HG02610 (cell line): ENCODE measurements at regions not wholly inside any gene's neighbourhood (a gene's known extent, or its start where the extent isn't known, plus 50 kb on each side); places are given as distances from the start of the nearest gene placed in this dataset.
A peak's percentile ranks its signal among the peaks of the same experiment; 100 is the strongest.

Experiments used
- ATAC-seq: cut with Tn5 transposase; IDR thresholded peaks from one replicate; pipeline ENCODE4 v1.9.1; 2021; ENCODE audit warnings: mild to moderate bottlenecking, moderate library complexity; ENCODE audit not compliant: unreplicated experiment

DNA sequence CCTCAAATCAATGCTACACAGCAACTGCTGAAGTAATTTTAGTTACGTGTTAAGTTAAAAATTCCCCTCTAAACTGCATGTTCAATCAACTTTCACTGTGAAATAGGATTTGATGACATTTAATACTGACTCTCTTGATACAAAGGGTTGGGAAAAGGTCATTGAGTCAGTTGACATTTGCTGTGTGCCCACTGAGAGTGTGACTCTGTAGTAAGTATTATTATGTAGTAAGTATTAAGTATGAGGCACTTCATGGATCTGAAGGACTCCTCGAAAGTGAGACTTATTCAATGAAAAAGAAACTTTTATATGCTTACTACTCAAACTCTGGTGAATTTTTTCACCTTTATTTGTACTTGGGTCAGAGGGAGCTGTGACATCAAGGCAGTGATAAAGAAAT, 83.1 kb upstream of the S1PR1 start:
- ATAC-seq: no peak

DNA sequence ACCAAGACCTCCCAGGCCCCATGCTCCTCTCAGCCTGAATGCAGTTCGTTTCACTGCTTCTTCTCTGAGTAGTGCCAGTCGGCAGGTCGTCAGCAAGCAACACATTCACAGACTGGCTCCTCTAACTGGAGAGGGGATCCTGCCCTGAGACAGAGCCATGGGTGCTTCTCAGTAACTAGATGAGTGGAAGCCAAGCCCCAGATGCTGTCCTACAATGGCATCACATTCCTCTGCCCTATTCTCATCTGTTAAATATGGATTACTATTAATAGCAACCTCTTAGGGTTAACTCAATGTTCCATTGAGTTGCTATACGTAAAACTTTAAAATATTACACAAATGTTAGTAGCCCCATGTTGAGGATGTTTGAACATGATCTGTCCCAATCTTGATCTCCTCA, 84.2 kb upstream of the S1PR1 start:
- ATAC-seq: no peak

DNA sequence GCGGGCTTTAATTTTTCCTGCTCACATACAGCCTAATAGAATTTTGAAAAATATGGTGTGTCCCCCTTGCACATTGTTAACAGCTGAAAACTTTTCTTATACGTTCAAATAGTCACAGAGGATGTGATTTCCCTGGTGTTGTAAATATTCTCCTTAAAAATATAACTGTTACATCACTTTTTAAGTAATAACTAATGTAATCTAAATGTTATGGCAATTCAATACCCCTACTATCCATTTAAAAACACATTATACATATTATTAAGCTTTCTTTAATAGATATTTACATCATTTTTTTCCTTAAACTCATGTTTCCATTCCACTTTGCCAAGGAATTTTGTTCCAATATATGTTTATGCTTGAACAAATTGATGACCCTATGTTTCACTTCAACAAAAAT, 85.5 kb upstream of the S1PR1 start:
- ATAC-seq: no peak

DNA sequence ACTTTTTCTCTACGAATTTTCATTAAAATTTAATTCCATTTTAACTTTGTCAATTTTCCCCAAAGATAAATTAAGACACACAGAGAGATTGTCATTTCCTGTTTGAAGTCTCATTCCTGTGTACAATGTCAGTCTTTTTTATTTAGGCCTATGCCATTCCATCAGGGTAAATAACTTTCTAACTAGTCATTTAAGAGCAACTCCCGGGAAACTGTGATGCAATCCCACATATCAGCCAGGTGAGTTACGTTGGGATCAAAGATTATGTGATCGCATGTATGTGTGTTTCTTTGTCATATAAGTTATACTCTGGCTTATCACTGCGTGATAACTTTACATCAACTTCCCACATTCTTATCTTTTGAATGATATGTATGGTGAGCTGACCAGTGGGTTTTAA, 86.1 kb upstream of the S1PR1 start:
- ATAC-seq: no peak

DNA sequence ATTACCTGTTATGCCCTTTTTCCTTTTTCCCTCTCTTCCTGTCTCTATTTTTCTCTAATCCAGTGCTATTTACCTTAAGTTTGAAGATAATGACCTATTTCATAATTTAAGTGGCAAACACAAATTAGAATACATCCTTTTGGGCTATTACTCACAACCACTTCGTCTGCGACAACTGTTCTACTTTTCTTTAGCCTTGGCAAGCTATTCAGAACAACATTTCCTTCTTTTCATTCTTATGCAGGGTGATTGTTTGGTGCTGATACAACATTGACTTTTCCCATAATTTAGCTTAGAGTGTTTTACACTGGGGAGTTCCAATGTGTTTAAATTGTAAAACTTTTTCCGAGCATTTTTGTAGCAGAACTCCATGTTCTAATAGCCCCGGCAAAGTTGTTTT, 86.6 kb upstream of the S1PR1 start:
- ATAC-seq: no peak

DNA sequence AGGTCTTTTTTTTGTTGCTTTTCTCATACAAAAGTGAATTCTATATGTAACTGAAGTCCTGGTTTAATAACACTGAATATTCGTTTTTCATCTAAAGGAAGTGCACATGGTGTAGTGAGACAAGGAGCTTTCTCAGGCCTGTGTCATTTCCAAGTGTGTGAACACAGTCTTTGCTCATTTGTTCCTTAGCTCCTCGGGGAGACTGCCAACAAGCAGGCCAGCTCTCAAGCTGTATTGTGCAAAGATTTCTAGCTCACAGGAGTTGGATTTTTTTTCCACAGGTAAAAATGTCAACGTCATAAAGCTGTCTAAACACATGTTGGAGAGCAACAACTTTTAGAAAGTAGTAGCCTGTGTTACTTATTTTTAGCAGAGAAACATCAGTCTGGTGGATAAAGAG, 87.8 kb upstream of the S1PR1 start:
- no peak for ATAC-seq

DNA sequence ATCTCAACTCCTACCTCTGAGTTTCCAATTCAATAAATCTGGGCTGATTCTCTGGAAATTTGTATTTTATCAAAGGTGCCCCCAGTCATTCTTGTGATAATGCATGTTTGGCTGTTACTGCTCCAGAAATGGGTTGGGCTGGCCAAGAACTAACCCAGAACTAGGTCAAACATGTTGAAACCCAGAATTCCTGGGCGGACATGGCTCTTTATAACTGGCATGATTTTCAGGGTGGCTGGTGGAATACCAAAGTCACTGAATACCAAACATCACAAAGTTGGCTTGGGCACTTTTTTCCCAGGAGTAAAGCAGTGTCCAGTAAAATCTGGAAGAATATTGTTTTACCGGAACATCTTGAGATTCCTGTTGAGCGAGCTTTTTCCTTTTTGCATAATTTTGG, 89.4 kb upstream of the S1PR1 start:
- ATAC-seq: no peak

DNA sequence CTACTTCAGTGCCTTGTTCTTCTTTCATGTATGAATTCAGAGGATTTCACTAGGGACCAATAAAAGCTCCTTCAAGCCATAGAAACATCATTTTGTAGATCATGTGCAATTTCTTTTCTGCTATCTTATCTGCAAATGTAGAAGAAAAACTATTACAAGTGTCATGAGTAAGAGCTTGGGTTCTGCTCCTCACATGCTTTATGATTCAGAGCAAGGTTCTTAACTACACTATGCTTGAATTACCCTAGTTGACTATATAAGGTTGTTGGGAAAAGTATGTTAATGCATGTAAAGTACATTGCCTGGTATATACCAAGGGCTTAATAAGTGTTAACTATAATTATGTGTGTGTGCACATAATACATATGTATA, 91.4 kb upstream of the S1PR1 start:
- peak; percentile 23 for ATAC-seq

DNA sequence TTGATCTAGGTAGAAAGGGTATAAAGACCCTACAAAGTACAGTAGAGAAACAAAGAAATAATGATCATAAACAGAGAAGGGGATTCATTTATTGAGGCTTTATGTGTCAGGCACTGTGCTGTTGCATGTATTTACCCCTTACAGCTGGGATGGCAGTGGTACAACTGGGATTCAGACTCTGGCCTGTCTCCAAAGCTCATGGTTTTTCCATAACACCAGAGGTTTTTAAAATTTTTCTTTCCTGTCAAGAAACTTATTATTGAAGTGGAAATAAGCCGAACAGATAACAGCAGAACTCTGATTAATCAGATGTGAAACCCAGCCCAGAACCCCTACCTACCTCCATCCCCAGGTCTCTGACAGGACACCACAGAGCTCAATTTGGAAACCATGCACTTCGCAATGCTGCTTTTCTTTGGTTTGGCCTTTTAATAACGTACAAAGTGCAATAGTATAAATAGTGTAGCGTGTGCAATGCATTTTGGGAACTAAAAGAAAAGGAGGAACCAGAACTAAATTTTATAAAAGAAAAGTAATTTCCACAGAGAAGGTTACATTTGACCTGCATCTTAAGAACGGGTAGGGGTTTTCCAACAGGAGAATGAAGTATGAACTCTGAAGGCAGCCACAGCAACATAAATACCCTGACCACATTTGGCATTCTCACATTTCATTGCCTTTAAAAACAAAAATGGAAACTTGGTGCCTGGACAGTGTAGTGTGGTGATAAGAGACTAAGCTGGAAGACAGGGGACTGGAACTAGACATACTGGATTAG, 92.0 kb upstream of the S1PR1 start:
- ATAC-seq: peak; percentile 69

DNA sequence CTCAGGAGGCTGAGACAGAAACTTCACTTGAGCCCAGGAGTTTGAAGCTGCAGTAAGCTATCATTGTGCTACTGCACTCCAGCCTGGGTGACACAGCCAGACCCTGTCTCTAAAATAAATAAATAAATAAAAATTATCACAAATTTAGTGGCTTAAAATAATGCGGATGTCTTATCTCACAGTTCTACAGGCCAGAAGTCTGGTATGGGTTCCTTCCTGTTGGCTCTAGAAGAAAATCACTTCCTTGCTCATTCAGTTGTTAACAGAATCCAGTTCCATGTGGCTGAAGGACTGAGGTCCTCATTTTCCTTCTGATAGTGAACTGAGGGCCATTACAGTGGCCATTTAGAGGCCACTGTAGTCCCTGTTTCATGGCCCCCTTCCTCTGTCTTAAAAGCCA, 94.6 kb upstream of the S1PR1 start:
- no peak for ATAC-seq

DNA sequence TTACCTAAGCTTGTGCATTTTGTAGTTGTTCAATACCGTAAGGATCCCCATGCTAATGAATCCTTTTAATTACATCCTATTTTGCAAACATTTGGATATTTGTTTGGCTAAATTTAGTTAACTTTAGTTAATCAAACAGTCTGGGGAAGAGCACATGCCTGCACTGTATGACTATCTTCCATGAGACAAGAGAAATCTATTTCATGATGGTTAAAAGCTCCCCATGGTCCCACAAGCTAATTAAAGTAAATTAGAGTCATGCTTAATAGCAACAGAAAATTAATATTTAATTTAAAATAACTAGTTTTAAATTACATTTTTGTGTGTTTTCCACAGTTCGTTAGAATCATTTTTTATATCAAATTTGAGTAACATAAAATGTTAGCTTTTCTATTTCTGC, 95.4 kb upstream of the S1PR1 start:
- ATAC-seq: no peak

DNA sequence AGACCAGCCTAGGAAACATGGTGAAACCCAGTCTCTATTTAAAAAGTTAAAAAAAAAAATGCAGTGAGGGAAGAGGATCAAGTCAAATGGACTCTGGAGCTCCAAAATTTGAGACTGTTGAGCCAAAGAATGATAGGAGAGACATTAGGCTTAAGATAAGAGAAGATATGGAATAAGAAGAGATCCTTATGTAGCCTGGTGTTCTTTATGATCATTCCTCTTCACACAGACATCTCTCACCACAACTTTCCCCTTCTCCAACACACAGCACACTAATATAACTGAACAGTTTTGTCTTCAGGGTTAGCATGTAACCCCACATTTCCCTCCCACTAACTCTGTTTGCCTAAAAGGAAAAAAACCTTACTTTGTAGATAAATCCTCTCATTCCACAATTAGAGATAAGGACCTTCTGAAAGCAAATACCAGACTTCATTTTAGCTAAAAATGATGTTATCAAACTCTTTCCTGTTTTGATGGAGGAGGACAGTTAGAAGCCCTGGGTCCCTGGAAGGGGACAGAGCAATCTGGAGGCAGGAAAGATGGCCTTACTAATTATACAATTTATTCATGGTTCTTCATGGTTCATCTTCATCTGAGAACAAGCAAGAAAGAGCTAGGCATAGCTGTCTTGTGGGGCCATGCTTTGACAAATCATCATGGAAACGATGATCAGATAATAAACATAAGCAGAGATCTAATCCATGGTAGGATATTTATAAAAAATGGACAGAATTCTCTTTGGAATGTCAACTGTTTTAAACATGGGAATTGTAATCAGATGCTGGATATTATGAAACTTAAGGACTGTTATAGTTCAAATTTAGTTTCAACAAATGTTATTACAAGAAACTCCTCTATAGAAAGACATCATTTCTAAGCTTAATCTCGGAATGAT, 96.7 kb upstream of the S1PR1 start:
- ATAC-seq: no peak

DNA sequence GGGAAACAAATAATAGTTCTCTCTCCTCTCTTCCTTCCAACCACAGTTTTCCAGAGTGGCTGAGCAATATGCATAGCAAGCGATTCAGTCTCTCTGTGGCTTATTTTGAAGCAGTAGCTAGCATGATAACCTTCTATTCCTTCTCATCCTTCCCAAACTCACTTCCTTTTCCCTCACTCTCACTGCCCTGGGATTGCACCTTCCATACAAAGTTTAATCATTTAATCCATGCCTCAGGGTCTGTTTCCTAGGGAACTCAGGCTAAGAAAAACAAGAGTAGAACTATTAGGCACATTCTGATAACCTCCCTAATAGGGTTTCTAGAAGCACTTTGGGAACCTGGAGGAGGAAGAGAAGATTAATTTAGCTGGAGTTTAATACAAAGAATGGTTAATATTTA, 97.7 kb upstream of the S1PR1 start:
- no peak for ATAC-seq

DNA sequence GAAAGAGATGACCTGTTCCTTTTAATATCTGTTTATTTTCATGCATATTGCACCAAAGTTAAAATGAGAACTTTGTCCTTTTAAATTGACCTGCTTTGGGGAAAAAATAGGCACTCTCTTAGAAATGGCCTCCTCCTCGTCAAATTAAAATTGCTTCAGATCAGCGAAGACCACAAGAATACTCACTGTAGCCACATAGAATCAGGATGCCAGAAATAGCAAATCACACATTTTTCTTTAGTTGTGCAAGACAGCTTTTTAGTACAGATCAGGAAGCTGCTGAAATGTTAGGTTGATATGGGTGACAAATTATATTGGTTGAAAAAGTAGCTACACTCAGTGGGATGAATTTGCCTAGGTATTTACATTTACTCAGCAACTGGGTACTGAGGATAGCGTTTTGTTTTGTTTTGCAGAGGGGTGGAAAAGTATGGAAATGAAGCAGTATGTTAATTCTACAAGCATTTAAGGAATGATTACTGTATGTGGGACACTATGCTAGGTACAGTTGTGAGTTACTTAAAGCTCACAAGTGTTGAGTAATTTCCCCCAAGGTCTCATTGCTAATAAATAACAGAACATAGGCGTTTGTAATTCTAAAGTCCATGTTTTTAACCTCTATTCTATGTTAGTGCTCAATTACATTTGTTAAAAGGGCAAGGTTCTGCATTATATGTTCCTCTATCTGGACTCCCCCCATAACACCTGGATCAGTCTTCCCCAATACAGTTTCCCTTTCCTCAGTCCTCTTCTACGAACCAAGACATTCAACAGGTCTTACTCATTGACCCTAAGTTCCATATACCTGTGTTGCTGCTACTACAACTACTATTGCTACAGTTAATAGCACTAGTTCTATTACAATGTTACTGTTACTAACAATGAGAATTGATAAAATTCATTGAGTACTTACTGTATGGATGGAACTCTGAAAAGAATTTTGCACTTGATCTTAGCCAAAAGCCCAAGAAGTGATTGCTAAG, 99.4 kb upstream of the S1PR1 start:
- peak; percentile 32 for ATAC-seq

DNA sequence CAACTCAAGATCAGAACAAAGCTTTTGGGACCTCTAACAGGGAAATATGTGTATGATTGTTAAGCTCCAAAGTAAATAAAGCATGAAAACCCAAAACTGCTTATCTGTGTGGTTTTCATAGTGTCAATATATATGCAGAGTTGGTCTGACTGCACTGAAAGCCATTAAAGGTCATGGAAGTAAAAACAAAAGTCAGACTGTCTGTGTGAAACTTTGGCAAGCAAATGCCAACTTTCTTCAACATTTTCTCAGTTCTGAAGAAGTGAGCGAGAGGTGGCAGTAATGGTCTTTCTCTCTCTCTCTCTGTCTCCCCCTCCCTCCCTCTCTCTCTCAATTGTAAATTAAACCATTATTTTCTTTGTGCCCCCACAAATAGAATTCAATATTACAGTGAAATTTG, 100.1 kb upstream of the S1PR1 start:
- ATAC-seq: peak; percentile 74

DNA sequence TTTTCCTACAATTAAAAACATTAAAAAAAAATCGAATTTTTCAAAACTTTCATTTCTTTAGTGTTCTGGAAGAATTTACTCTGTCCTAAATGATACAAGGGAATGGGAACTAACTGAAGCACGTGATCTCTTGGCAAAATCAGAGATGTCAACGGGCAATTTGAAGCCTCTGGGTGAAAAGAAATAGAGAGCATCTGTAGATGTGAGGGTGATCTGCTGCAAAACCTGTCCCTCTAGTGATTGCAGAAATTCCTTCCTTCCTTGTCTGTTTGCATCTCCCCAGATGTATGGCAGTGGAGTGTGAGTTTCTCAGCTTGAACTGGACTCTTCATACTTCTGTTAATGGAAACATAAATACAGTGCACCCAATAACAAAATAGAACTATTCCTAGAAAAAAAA, 100.5 kb upstream of the S1PR1 start:
- ATAC-seq: peak; percentile 13

DNA sequence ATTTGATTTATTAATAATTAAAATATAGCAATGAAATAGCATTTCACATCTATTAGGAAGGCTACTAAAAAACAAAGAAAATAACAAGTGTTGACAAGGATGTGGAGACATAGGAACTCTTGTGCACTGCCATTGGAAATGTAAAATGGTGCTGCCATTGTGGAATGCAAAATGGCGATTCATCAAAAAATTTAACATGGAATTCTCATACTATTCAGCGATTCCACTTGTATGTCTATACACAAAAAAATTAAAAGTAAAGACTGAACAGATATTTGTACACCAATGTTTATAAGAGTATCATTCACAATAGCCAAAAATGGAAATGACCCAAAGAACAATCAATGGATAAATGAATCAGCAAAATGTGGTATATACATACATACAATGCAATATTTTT, 101.3 kb upstream of the S1PR1 start:
- ATAC-seq: no peak

DNA sequence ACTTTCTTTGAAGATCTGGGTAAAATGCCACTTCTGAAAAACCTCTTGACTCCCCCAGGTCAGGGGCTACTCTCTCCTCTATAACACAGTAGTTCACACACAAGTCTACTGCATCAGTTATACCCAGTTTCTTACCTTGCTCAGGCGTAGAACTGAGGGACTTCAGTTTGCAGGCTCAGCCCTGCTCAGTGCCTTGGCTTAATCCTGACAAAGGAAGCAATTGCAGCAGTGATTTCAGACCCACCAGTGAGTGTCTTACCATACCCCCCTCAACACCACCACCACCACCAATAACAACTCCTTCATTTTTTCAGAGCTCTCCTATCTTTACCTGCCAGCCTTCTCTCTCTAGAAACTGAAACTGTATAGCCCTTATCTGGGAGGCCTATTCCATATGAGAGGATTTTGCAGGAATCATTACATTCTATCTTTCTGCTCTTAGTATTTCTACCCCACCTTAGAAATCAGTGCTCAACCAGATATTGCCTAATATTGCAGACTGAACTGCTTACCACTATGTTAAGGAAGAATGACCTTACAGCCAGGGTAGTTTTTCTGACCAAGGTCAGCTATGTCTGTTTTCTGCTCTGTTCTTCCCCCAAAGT, 105.5 kb upstream of the S1PR1 start:
- ATAC-seq: no peak

DNA sequence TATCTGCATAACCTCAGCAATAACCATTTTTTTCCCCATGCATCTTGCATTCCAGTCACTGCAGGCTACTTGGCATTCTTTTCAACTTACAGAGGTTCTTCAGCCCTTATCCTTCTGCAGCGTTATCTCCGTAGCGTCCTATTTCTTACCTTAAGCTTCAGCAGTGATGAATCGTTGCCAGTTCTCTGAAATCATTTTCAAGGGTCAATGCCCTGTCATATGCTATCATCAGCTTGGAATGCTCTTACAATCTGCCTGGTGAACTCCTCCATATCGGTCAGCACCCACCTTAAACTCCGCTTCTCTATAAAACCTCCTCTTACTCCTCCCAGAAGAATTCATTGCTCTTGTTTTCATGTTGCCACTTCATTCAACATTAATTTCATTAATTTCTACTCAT, 105.1 kb upstream of the DPH5 start:
- ATAC-seq: no peak

DNA sequence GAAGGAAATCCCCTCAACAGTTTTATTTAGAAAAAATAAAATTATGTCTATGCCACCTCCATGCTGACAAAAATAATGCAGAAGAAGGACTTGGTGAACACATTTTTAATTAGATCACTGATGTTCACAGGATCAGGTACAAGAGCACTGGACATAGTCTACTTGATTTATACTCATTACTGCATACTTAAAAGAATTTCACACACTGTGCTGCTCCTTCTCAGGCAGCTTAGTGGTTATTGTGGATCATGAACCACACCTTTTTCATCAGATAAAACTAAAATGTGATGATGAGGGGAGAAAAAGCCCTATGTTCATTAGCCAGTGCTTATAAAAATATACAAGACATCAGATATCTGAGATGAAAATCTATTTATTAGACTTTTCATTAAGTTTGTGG, 103.3 kb upstream of the DPH5 start:
- ATAC-seq: no peak

DNA sequence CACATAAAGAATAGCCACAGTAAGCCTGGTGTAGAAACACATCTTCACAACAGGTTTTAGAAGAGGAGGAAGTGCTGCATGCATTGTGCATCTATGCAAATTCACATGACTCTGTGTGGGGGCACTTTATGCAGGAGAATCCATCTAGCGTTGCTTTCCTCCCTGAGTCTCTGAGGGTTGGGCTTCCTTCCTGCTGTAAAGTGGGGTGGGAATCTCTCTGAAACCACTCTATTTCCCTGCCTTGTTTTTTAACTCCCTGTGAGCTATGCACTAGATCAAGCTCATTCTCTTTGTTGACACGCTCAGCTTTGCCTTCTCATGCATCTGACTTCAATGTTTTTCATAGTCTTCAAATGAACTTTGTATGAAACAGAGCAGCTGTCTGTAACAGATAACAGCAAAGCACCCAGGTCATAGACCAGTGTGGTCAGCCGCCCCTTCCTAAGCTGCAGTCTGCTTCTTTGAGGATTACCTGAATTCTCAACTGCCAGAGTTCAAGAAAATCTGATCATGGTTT, 102.7 kb upstream of the DPH5 start:
- ATAC-seq: peak; percentile 95
